ENCODE measurements at regions not wholly inside any gene's neighbourhood (a gene's known extent, or its start where the extent isn't known, plus 50 kb on each side); places are given as distances from the start of the nearest gene placed in this dataset.

DNA sequence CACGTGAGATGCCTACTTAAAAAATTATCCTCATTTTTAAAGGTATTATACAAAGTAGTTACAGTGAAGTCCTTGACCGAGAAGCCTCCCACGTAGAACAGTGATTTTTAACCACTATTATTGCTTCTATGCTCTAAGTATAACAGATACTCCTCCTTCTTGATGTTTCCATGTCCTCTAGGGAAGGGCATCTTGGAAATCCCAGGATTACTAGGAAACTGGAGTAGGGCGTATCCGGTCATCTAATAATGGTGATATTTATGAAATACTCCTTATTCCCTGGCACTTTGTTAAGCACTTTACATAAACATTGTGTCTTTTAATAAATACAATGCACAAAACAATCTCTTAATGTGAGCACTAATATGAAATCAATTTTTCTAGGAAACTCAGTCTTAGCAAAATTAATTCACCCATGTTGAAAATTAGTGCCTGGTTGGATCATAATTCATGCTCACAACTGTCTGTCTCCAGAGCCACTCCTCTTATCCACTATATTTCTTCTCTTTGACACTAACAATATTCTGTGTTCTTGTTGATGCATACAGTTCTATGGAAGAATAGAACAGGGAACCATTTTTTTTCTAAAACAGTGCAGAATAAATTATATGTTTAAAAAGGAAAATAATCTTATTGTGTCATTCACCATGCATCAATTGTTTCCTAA, 128.6 kb upstream of the SEMA3E start:
- Histone ChIP-seq H3K14ac (ENCODE audit: insufficient read length) (no peak overlapping the region), H2AK5ac (ENCODE audit: low read depth, low read length) (no peak overlapping the region), H3K27ac (ENCODE audit: low read depth, low read length) (no peak overlapping the region), H3K9ac (replicated peaks in 1 of 4; ENCODE audit: extremely low read depth in 1 of 4, low read depth in 3 of 4, low read length in 3 of 4) (no peak overlapping the region), H3K18ac (ENCODE audit: extremely low read depth, low read length) (no peak overlapping the region), H2AFZ (ENCODE audit: low read length) (no peak overlapping the region), H2BK5ac (ENCODE audit: low read depth, low read length) (no peak overlapping the region), H4K20me1 (replicated peaks in 1 of 2; ENCODE audit: control insufficient read depth in 1 of 2, insufficient read depth in 2 of 2, low read length in 2 of 2) (no peaks in the 10 kb centered on the region), H3K79me2 (ENCODE audit: control insufficient read depth in 1 of 2, insufficient read depth in 2 of 2, low read length in 2 of 2) (no peaks in the 10 kb centered on the region), H2BK15ac (ENCODE audit: low read length) (no peak overlapping the region), H4K5ac (ENCODE audit: insufficient read length, low read depth, low read length) (no peak overlapping the region), H3K23ac (ENCODE audit: insufficient read length) (no peak overlapping the region), H2BK120ac (replicated peaks; ENCODE audit: low read depth, low read length) (no peak overlapping the region), H3K4me2 (ENCODE audit: insufficient read depth in 1 of 2, low read depth in 2 of 2, low read length in 2 of 2) (no peak overlapping the region), H3K4me3 (ENCODE audit: extremely low read depth in 1 of 4, insufficient read depth in 2 of 4, low read depth in 3 of 4, low read length in 4 of 4) (no peak overlapping the region), H3K27me3 (replicated peaks in 1 of 4; ENCODE audit: control insufficient read depth in 3 of 4, extremely low read depth in 1 of 4, insufficient read depth in 3 of 4, low read length in 3 of 4) (no peaks in the 10 kb centered on the region), H2BK20ac (ENCODE audit: low read length) (no peak overlapping the region), H3K4ac (replicated peaks; ENCODE audit: insufficient read length, low read depth, low read length) (no peak overlapping the region), H3K23me2 (ENCODE audit: low read depth, low read length) (no peaks in the 10 kb centered on the region), H3K4me1 (replicated peaks in 1 of 4; ENCODE audit: control insufficient read depth in 3 of 4, insufficient read depth in 4 of 4, low read length in 3 of 4) (no peaks in the 10 kb centered on the region), H3K36me3 (ENCODE audit: control insufficient read depth in 2 of 4, insufficient read depth in 4 of 4, low read length in 3 of 4) (no peaks in the 10 kb centered on the region), H3K79me1 (ENCODE audit: low read depth, low read length) (no peaks in the 10 kb centered on the region), H2BK12ac (ENCODE audit: low read depth, low read length) (no peak overlapping the region), H4K8ac (ENCODE audit: extremely low read depth, insufficient read depth, low read length) (no peak overlapping the region), H4K91ac (replicated peaks; ENCODE audit: insufficient read length, low read length) (no peak overlapping the region), H3K56ac (replicated peaks; ENCODE audit: insufficient read length, low read depth, low read length) (no peak overlapping the region), H3K9me3 (ENCODE audit: insufficient read depth in 2 of 2, low read depth in 1 of 2, low read length in 1 of 2) (no peaks in the 10 kb centered on the region)
- ChIA-PET CTCF (ENCODE audit: partially characterized antibody) (no interaction called here), POLR2A (ENCODE audit: partially characterized antibody) (no interaction called here)
- 93% methylated on average over 5 of the region's 5 CpGs; no CpG with 5 or more reads in 1 of the 2 experiments for WGBS, 2 experiments (ENCODE audit: extremely low coverage in 1 of 2, insufficient coverage in 1 of 2, insufficient read length in 1 of 2, insufficient replicate concordance in 2 of 2, low coverage in 1 of 2, low lambda C conversion rate in 2 of 2, missing lambda C conversion rate in 1 of 2)
- FAIRE-seq (no peak), DNase-seq (ENCODE audit: low read depth in 1 of 2, low spot score in 2 of 2) (no peak)
- no peak for TF ChIP-seq FOSL1 (IDR thresholded peaks at IDR 0.05; ENCODE audit: insufficient read depth, low read depth, low read length)
- TF ChIP-seq TAF7 (optimal IDR thresholded peaks at IDR 0.05; ENCODE audit: borderline replicate concordance, low read depth, low read length): no peak
- TF ChIP-seq ZNF274 (IDR thresholded peaks at IDR 0.05; ENCODE audit: borderline replicate concordance, extremely low read depth, low read length): no peak

Measured in H1 (cell line).